ENCODE measurements at regions not wholly inside any gene's neighbourhood (a gene's known extent, or its start where the extent isn't known, plus 50 kb on each side); places are given as distances from the start of the nearest gene placed in this dataset.

- Mint-ChIP-seq H3K36me3 (ENCODE audit: insufficient read depth, unreplicated experiment) (no peaks in the 10 kb centered on the region), H3K4me1 (ENCODE audit: low read depth, unreplicated experiment) (no peaks in the 10 kb centered on the region), H3K9me3 (ENCODE audit: low read depth, unreplicated experiment) (peaks cover 10% of the 10 kb centered on the region), H3K4me3 (ENCODE audit: low read depth, unreplicated experiment) (no peak overlapping the region), H3K27me3 (ENCODE audit: unreplicated experiment) (no peaks in the 10 kb centered on the region), H3K27ac (ENCODE audit: unreplicated experiment) (no peak overlapping the region)
- CTCF ChIA-PET: no interaction called here
- DNase-seq: no peak
- no peak for TF ChIP-seq CTCF (IDR thresholded peaks at IDR 0.05; ENCODE audit: unreplicated experiment)
- intact Hi-C loops (cut with micrococcal nuclease; ENCODE audit: unreplicated experiment): no loop called here
- no TSS peak for BruUV-seq (replicated peaks)
Observed at GRCh38 chrX:58051346-58051745, 141.1 kb upstream of the ZXDA start.

- intact Hi-C loops (cut with micrococcal nuclease; ENCODE audit: unreplicated experiment): no loop called here
- Mint-ChIP-seq H3K27ac (ENCODE audit: unreplicated experiment) (no peak overlapping the region), H3K27me3 (ENCODE audit: unreplicated experiment) (no peaks in the 10 kb centered on the region), H3K9me3 (ENCODE audit: low read depth, unreplicated experiment) (peaks cover 10% of the 10 kb centered on the region), H3K4me1 (ENCODE audit: low read depth, unreplicated experiment) (no peaks in the 10 kb centered on the region), H3K4me3 (ENCODE audit: low read depth, unreplicated experiment) (no peak overlapping the region), H3K36me3 (ENCODE audit: insufficient read depth, unreplicated experiment) (no peaks in the 10 kb centered on the region)
- DNase-seq: no peak
- no peak for TF ChIP-seq CTCF (IDR thresholded peaks at IDR 0.05; ENCODE audit: unreplicated experiment)
- CTCF ChIA-PET: no interaction called here
- BruUV-seq (replicated peaks): no TSS peak
Observed at GRCh38 chrX:58044130-58044529, 133.9 kb upstream of the ZXDA start.

- intact Hi-C loops (cut with micrococcal nuclease; ENCODE audit: unreplicated experiment): loop anchor here (2.0 to 10.0 kb wide), 2 partner anchors 205 to 451 kb away; no protein-coding TSS in a partner anchor
- no peak overlapping the region for H3K27ac Mint-ChIP-seq (ENCODE audit: unreplicated experiment)
- BruUV-seq (replicated peaks): no TSS peak
- H3K9me3 Mint-ChIP-seq (ENCODE audit: low read depth, unreplicated experiment): no peaks in the 10 kb centered on the region
- CTCF ChIA-PET: no interaction called here
- no peaks in the 10 kb centered on the region for H3K36me3 Mint-ChIP-seq (ENCODE audit: insufficient read depth, unreplicated experiment)
- peak; percentile 4 for DNase-seq
- no peak for TF ChIP-seq CTCF (IDR thresholded peaks at IDR 0.05; ENCODE audit: unreplicated experiment)
- no peaks in the 10 kb centered on the region for H3K27me3 Mint-ChIP-seq (ENCODE audit: unreplicated experiment)
- H3K4me3 Mint-ChIP-seq (ENCODE audit: low read depth, unreplicated experiment): no peak overlapping the region
- H3K4me1 Mint-ChIP-seq (ENCODE audit: low read depth, unreplicated experiment): no peaks in the 10 kb centered on the region
Observed at GRCh38 chrX:58025979-58026378, 115.7 kb upstream of the ZXDA start.

GRCh38 chrX:57985951-57986350, 75.7 kb upstream of the ZXDA start:
- no TSS peak for BruUV-seq (replicated peaks)
- intact Hi-C loops (cut with micrococcal nuclease; ENCODE audit: unreplicated experiment): no loop called here
- peaks cover 15% of the 10 kb centered on the region for H3K9me3 Mint-ChIP-seq (ENCODE audit: low read depth, unreplicated experiment)

More at GRCh38 chrX:57985951-57986350, 75.7 kb upstream of the ZXDA start:
- no peak overlapping the region for H3K27ac Mint-ChIP-seq (ENCODE audit: unreplicated experiment)
- no peaks in the 10 kb centered on the region for H3K4me1 Mint-ChIP-seq (ENCODE audit: low read depth, unreplicated experiment)
- no peaks in the 10 kb centered on the region for H3K27me3 Mint-ChIP-seq (ENCODE audit: unreplicated experiment)
- CTCF ChIA-PET: no interaction called here
- no peak for TF ChIP-seq CTCF (IDR thresholded peaks at IDR 0.05; ENCODE audit: unreplicated experiment)
- H3K4me3 Mint-ChIP-seq (ENCODE audit: low read depth, unreplicated experiment): no peak overlapping the region
- H3K36me3 Mint-ChIP-seq (ENCODE audit: insufficient read depth, unreplicated experiment): no peaks in the 10 kb centered on the region
- no peak for DNase-seq
